CD4-positive, alpha-beta T cell (primary cell): ENCODE measurements at regions not wholly inside any gene's neighbourhood (a gene's known extent, or its start where the extent isn't known, plus 50 kb on each side); places are given as distances from the start of the nearest gene placed in this dataset.

Source experiments
- ATAC-seq: fragments of 200-7000 bp; cut with Tn5 transposase; one replicate; pipeline ENCODE4 v1.10.0; 2022; ENCODE audit warnings: mild to moderate bottlenecking; ENCODE audit not compliant: poor library complexity
- CTCF ChIA-PET: fragments of 350-600 bp; sonication (Branson Sonifier 250); formaldehyde crosslinking; loops from one replicate; lab custom pipeline; 2021; ENCODE audit warnings: antibody characterized with exemption, inconsistent platforms; lab: Charles Lee
- POLR2A ChIA-PET: fragments of 350-600 bp; sonication (Branson Sonifier 250); formaldehyde crosslinking; loops from one replicate; lab custom pipeline; 2021; ENCODE audit warnings: antibody characterized with exemption, inconsistent platforms; lab: Charles Lee
- DNase-seq, 14 experiments: peaks; one replicate each; pipeline ENCODE4 v3.0.0-alpha.2; 2013 to 2020; ENCODE audit warnings: mixed read lengths in 2 of 14
- H3K27ac ChIP-seq, 2 donors: one replicate each; pipeline versions ENCODE4 v1.5.1 to v1.7.0; 2013; ENCODE audit warnings: low read length in 2 of 2, low read depth in 1 of 2, mild to moderate bottlenecking in 1 of 2
- H3K27me3 ChIP-seq, 2 experiments: 1 replicate in 1 of 2; 2 replicates in 1 of 2; pipeline versions ENCODE4 v1.6.1 to v1.7.0; 2013; ENCODE audit warnings: low read length in 2 of 2, control low read depth in 1 of 2, mild to moderate bottlenecking in 1 of 2, moderate library complexity in 1 of 2; ENCODE audit not compliant: insufficient read depth in 2 of 2, control insufficient read depth in 1 of 2
- H3K36me3 ChIP-seq: one replicate; pipeline ENCODE4 v1.6.1; 2013; ENCODE audit warnings: low read length, control low read depth; ENCODE audit not compliant: insufficient read depth
- H3K4me1 ChIP-seq: one replicate; pipeline ENCODE4 v1.6.1; 2013; ENCODE audit warnings: low read length, control low read depth; ENCODE audit not compliant: insufficient read depth
- H3K4me3 ChIP-seq: one replicate; pipeline ENCODE4 v1.5.1; 2013; ENCODE audit warnings: mild to moderate bottlenecking, low read length, moderate library complexity
- H3K9me3 ChIP-seq, 2 experiments: 1 replicate in 1 of 2; 2 replicates in 1 of 2; pipeline versions ENCODE4 v1.6.1 to v1.7.0; 2013; ENCODE audit warnings: low read length in 2 of 2, mild to moderate bottlenecking in 2 of 2, control low read depth in 1 of 2, moderate library complexity in 1 of 2; ENCODE audit not compliant: control insufficient read depth in 1 of 2, insufficient read depth in 1 of 2
- H3K27ac Mint-ChIP-seq: one replicate; pipeline ENCODE4 v1.8.0; 2020; ENCODE audit warnings: mixed read lengths
- H3K27me3 Mint-ChIP-seq: one replicate; pipeline ENCODE4 v1.8.0; 2021; ENCODE audit warnings: mixed read lengths
- H3K36me3 Mint-ChIP-seq: one replicate; pipeline ENCODE4 v1.8.0; 2021; ENCODE audit warnings: low read depth, mixed read lengths
- H3K4me1 Mint-ChIP-seq: one replicate; pipeline ENCODE4 v1.8.0; 2021; ENCODE audit warnings: low read depth, mixed read lengths
- H3K4me3 Mint-ChIP-seq: one replicate; pipeline ENCODE4 v1.8.0; 2020; ENCODE audit warnings: mild to moderate bottlenecking, mixed read lengths
- H3K9me3 Mint-ChIP-seq: one replicate; pipeline ENCODE4 v1.8.0; 2020; ENCODE audit warnings: mixed read lengths
- CTCF ChIP-seq: fragments of 200-600 bp; IDR thresholded peaks from one replicate; pipeline ENCODE4 v1.8.0; 2022; ENCODE audit warnings: antibody characterized with exemption, mild to moderate bottlenecking
- intact Hi-C, 2 experiments: fragments of 100-400 bp; cut with DNase I in 1 of 2; cut with micrococcal nuclease in 1 of 2; formaldehyde crosslinking; loops; one replicate each; pipeline versions ENCODE4 v1.15.1 to v1.9.0; 2023 to 2025; cut with DNase I, micrococcal nuclease

GRCh38 chr18:71374294-71375000 lies 1085.6 kb downstream of the SOCS6 start:
- Mint-ChIP-seq H3K27ac (no peak overlapping the region), H3K27me3 (no peaks in the 10 kb centered on the region), H3K4me1 (no peaks in the 10 kb centered on the region), H3K36me3 (no peaks in the 10 kb centered on the region), H3K9me3 (peaks cover 3% of the 10 kb centered on the region), H3K4me3 (no peak overlapping the region)
- no peaks in the 10 kb centered on the region for H3K36me3 ChIP-seq
- H3K4me1 ChIP-seq = no peaks in the 10 kb centered on the region
- TF ChIP-seq CTCF = no peak
- peaks cover 0 to 7% of the 10 kb centered on the region in 2 experiments for H3K9me3 ChIP-seq
- CTCF ChIA-PET = no interaction called here
- ATAC-seq (no peak), DNase-seq (no peak)
- POLR2A ChIA-PET = no interaction called here
- H3K27me3 ChIP-seq = no peaks in the 10 kb centered on the region
- no peak overlapping the region for H3K27ac ChIP-seq
- H3K4me3 ChIP-seq = no peak overlapping the region
- intact Hi-C loops = no loop called here

GRCh38 chr18:71371951-71372605 lies 1083.2 kb downstream of the SOCS6 start:
- ATAC-seq = no peak
- H3K9me3 ChIP-seq = peaks cover 0 to 8% of the 10 kb centered on the region in 2 experiments
- H3K4me3 Mint-ChIP-seq = no peak overlapping the region
- H3K27me3 ChIP-seq = no peaks in the 10 kb centered on the region
- ChIA-PET POLR2A (no interaction called here), CTCF (no interaction called here)
- H3K36me3 ChIP-seq = no peaks in the 10 kb centered on the region
- H3K27ac Mint-ChIP-seq = no peak overlapping the region
- intact Hi-C loops = no loop called here
- H3K4me1 ChIP-seq = no peaks in the 10 kb centered on the region
- no peaks in the 10 kb centered on the region for H3K36me3 Mint-ChIP-seq
- H3K27me3 Mint-ChIP-seq = no peaks in the 10 kb centered on the region
- H3K9me3 Mint-ChIP-seq = peaks cover 6% of the 10 kb centered on the region
- DNase-seq = no peak
- no peaks in the 10 kb centered on the region for H3K4me1 Mint-ChIP-seq
- no peak overlapping the region for H3K4me3 ChIP-seq
- no peak overlapping the region for H3K27ac ChIP-seq
- TF ChIP-seq CTCF = no peak

- no peak for TF ChIP-seq CTCF
- intact Hi-C loops = no loop called here
- H3K27me3 ChIP-seq = no peaks in the 10 kb centered on the region
- no peak overlapping the region for H3K4me3 ChIP-seq
- Mint-ChIP-seq H3K9me3 (peaks cover 6% of the 10 kb centered on the region), H3K4me3 (no peak overlapping the region), H3K4me1 (no peaks in the 10 kb centered on the region), H3K27me3 (no peaks in the 10 kb centered on the region), H3K27ac (no peak overlapping the region), H3K36me3 (no peaks in the 10 kb centered on the region)
- H3K9me3 ChIP-seq = peaks cover 0 to 12% of the 10 kb centered on the region in 2 experiments
- no peaks in the 10 kb centered on the region for H3K36me3 ChIP-seq
- POLR2A ChIA-PET = no interaction called here
- no peak overlapping the region for H3K27ac ChIP-seq
- CTCF ChIA-PET = no interaction called here
- DNase-seq (no peak), ATAC-seq (no peak)
- H3K4me1 ChIP-seq = no peaks in the 10 kb centered on the region
Measured at GRCh38 chr18:71370671-71371445, 1082.0 kb downstream of the SOCS6 start.
